Left lobe of liver (tissue), 2 donors: ENCODE measurements at regions not wholly inside any gene's neighbourhood (a gene's known extent, or its start where the extent isn't known, plus 50 kb on each side); places are given as distances from the start of the nearest gene placed in this dataset.
"Not testable (repeated sequence)": the region's sequence is repeated elsewhere in the genome, so short reads cannot be mapped to it uniquely, and the experiment has no call there.

Experiments
- ATAC-seq: fragments of 200-7000 bp; cut with Tn5 transposase; one replicate; pipeline ENCODE4 v1.9.1; 2020; ENCODE audit warnings: mild to moderate bottlenecking, moderate library complexity
- DNase-seq: peaks from one replicate; pipeline ENCODE4 v3.0.0-alpha.2; 2020; ENCODE audit warnings: low spot score
- donor health status: DM: no; HTN: no; CAD: no; lungs with moderate emphysema.
- donor health status: DM: no; HTN: yes; CAD: no.

DNA sequence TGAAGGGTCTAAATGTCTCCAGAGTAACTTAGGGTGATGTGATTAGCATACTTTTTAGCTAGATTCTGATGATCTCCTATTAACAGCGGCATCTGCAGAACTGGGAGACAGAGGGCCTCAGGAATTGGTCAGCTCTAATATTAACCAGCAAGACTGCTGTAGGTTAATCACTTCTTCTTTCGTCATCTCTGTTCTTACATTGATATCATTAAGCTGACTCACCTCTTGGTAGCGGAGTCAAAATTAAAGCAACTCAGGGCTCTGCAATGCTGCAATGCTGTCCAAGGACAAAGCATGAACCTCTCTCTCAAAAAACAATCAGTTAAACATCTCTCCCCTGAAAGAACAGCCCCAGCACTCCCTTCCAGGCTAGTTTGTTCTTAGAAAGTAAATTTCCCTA lies 57.5 kb upstream of the TRA2B start:
- DNase-seq = no peak
- no peak for ATAC-seq

- DNase-seq (no peak), ATAC-seq (peak; percentile 26)
Observed at GRCh38 chr3:185992831-185993374, 55.1 kb upstream of the TRA2B start.

DNA sequence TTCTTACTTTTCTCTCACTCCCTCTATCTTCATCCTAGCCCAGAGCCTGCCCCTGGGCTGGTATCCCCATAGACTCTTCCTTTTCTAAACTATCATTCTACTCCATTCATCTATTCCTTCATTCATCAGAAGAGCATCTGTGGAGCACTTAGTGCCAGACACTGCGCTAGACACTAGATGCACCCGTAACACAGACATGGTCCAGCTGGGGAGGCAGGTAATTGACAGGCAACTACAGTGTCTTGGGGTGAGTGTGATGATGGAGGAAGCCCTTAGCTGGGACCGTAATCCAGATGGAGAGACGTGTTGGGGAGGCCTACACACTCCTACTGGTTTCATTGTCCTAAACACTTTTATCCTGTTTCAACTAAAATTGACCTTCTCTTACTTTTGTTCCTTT lies 53.2 kb upstream of the TRA2B start:
- DNase-seq, ATAC-seq: not testable (repeated sequence)

GRCh38 chr3:185989511-185989910 lies 51.7 kb upstream of the TRA2B start:
- DNase-seq (no peak), ATAC-seq (no peak)

DNA sequence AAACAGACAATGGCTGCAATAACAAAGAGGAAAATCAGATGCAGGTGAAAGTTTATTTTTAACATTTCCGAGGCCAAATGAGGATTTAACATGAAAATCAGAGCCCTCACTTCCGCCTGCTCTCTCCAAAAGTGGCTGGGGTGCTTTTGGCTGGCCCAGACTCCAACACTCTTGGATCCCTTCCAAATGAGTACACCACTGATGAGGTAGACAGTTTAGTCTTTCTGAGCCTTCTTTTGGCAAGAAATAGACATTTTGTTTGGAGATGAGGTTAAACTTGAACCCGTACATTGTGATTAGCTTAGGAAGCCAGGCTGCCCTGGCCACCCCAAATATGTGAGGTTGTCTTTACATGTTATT lies 51.0 kb upstream of the TRA2B start:
- no peak for DNase-seq
- no peak for ATAC-seq

DNA sequence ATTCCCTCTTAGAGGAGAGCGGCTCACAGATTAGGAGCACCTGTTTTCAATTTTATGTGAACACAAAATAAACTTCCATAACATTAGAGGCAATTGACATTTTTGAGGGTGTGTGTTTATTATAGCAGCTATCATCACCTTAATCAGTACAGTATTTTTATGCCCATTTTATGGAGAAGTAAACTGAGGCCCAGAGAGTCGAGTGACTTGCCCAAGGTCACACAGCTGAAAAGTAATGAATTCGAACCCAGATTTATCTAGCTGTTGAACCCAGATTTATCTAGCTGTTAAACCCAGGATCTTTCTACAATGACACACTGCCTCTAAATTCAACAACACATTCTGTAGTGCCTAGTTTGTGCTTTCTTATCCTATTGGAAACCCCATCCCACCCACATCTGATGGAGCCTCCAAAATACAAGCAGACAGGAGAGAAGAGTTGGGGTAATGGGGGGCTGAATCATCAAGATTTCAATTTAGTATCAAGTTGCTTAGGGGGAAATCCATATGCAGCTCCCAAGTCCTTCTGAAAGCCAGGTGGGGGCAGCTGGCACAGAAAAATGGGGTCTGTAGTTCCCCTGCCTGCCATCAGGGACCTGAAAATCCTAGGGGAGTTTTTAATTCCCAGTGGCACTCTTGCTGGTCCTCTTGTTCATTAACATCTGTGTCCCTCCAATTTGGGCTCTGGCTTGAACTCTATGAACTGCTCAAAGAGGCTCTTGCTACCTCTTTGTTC lies 50.4 kb upstream of the TRA2B start:
- no peak for DNase-seq
- ATAC-seq = no peak
